Hepatocyte (in vitro differentiated cells): ENCODE measurements at regions not wholly inside any gene's neighbourhood (a gene's known extent, or its start where the extent isn't known, plus 50 kb on each side); places are given as distances from the start of the nearest gene placed in this dataset.

Source experiments
- EZH2 ChIP-seq: fragments of 200-600 bp; sonication (generic); IDR thresholded peaks from 2 replicates; pipeline ENCODE4 v1.6.1; 2016; ENCODE audit warnings: antibody characterized with exemption, mild to moderate bottlenecking, borderline replicate concordance
- EZH2phosphoT487 ChIP-seq: fragments of 200-600 bp; sonication (generic); IDR thresholded peaks from one replicate; pipeline ENCODE4 v1.6.1; 2018; ENCODE audit warnings: antibody characterized with exemption, mild to moderate bottlenecking, low read depth, moderate library complexity; ENCODE audit not compliant: unreplicated experiment, severe bottlenecking
- TF ChIP-seq, protein P1 (sequence below): fragments of 200-600 bp; sonication (generic); IDR thresholded peaks from 2 replicates; pipeline ENCODE4 v1.5.1; 2016; ENCODE audit warnings: antibody characterized with exemption, mild to moderate bottlenecking; ENCODE audit not compliant: poor library complexity

DNA sequence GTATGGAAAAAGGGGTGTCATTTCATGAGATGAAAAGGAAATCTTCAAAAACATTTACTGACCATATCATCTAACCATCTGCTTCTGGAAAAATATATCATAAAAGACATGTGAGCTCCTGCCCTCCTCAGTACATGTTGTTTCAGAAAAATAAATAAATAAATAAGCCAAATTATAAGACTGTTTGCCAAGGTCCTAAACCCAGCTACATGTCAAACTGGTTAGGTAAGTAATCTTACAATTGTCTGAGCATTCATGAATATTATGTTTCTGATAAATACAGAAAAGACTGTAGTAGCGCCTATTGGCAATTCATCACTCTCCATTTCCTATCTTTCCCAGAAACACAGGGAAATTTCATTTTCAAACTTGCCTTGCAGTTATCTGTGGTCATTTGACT lies 138.9 kb upstream of the SETBP1 start:
- TF ChIP-seq, protein P1, sequence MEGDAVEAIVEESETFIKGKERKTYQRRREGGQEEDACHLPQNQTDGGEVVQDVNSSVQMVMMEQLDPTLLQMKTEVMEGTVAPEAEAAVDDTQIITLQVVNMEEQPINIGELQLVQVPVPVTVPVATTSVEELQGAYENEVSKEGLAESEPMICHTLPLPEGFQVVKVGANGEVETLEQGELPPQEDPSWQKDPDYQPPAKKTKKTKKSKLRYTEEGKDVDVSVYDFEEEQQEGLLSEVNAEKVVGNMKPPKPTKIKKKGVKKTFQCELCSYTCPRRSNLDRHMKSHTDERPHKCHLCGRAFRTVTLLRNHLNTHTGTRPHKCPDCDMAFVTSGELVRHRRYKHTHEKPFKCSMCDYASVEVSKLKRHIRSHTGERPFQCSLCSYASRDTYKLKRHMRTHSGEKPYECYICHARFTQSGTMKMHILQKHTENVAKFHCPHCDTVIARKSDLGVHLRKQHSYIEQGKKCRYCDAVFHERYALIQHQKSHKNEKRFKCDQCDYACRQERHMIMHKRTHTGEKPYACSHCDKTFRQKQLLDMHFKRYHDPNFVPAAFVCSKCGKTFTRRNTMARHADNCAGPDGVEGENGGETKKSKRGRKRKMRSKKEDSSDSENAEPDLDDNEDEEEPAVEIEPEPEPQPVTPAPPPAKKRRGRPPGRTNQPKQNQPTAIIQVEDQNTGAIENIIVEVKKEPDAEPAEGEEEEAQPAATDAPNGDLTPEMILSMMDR = no peak
- TF ChIP-seq EZH2 (no peak), EZH2phosphoT487 (no peak)
